OCI-LY3 (cell line): ENCODE measurements at regions not wholly inside any gene's neighbourhood (a gene's known extent, or its start where the extent isn't known, plus 50 kb on each side); places are given as distances from the start of the nearest gene placed in this dataset.

Experiments
- H2AFZ ChIP-seq: fragments of 200-600, 300-600 bp; shearing (Covaris generic); 2 replicates; pipeline ENCODE4 v1.6.0; 2014; ENCODE audit warnings: antibody characterized with exemption, low read depth, low read length
- H3K27ac ChIP-seq: fragments of 200-600, 300-600 bp; sonication (generic); 2 replicates; pipeline ENCODE4 v1.5.1; 2014; ENCODE audit warnings: mild to moderate bottlenecking, low read length, moderate library complexity, mixed read lengths
- H3K27me3 ChIP-seq: fragments of 200-600, 300-600 bp; sonication (generic); 2 replicates; pipeline ENCODE4 v1.6.1; 2014; ENCODE audit warnings: low read depth, low read length, mixed read lengths
- H3K36me3 ChIP-seq: fragments of 200-600, 300-600 bp; sonication (generic); replicated peaks from 2 replicates; pipeline ENCODE3; 2014; ENCODE audit warnings: low read depth, low read length, mixed read lengths
- H3K4me1 ChIP-seq: fragments of 300-600, 200-600 bp; sonication (generic); 2 replicates; pipeline ENCODE4 v1.6.1; 2014; ENCODE audit warnings: low read length, mixed read lengths
- H3K4me2 ChIP-seq: fragments of 200-600, 300-600 bp; sonication (generic); 2 replicates; pipeline ENCODE4 v1.6.1; 2014; ENCODE audit warnings: low read length, mixed read lengths
- H3K4me3 ChIP-seq: fragments of 300-600, 200-600 bp; sonication (generic); 2 replicates; pipeline ENCODE4 v1.5.1; 2014; ENCODE audit warnings: antibody characterized with exemption, mild to moderate bottlenecking, low read length, moderate library complexity
- H3K79me2 ChIP-seq: fragments of 300-600, 200-600 bp; shearing (Covaris generic); 2 replicates; pipeline ENCODE4 v1.6.1; 2014; ENCODE audit warnings: mild to moderate bottlenecking, low read length, mixed read lengths
- H3K9ac ChIP-seq: fragments of 300-600, 200-600 bp; shearing (Covaris generic); 2 replicates; pipeline ENCODE4 v1.6.0; 2014; ENCODE audit warnings: mild to moderate bottlenecking, low read length, moderate library complexity
- H3K9me3 ChIP-seq: fragments of 200-600, 300-600 bp; shearing (Covaris generic); 2 replicates; pipeline ENCODE4 v1.6.1; 2014; ENCODE audit warnings: low read length, mixed read lengths; ENCODE audit not compliant: insufficient read depth
- H4K20me1 ChIP-seq: fragments of 200-600, 300-600 bp; sonication (generic); 2 replicates; pipeline ENCODE4 v1.6.1; 2016; ENCODE audit warnings: low read length, mixed read lengths; ENCODE audit not compliant: insufficient read depth
- CTCF ChIP-seq: fragments of 200-600, 300-600 bp; sonication (generic); IDR thresholded peaks from 2 replicates; pipeline ENCODE4 v1.5.1; 2014; ENCODE audit warnings: antibody characterized with exemption, low read length, low read depth
- EZH2phosphoT487 ChIP-seq: fragments of 200-600 bp; shearing (Covaris generic); IDR thresholded peaks from 2 replicates; pipeline ENCODE4 v1.6.1; 2018; ENCODE audit warnings: antibody characterized with exemption, mixed run types, low read depth

- no peak overlapping the region for H3K9ac ChIP-seq
- H3K27me3 ChIP-seq, result no peaks in the 10 kb centered on the region
- TF ChIP-seq CTCF, result no peak
- no peak for TF ChIP-seq EZH2phosphoT487
- H4K20me1 ChIP-seq, result no peaks in the 10 kb centered on the region
- no peak overlapping the region for H3K4me2 ChIP-seq
- H3K4me1 ChIP-seq, result no peaks in the 10 kb centered on the region
- no peaks in the 10 kb centered on the region for H3K36me3 ChIP-seq
- no peak overlapping the region for H3K4me3 ChIP-seq
- no peak overlapping the region for H3K27ac ChIP-seq
- H2AFZ ChIP-seq, result no peak overlapping the region
- H3K79me2 ChIP-seq, result no peaks in the 10 kb centered on the region
- H3K9me3 ChIP-seq, result no peaks in the 10 kb centered on the region
Measured at GRCh38 chr7:81616951-81617350, 152.9 kb downstream of the HGF start.

- Histone ChIP-seq H3K27ac (no peak overlapping the region), H3K9me3 (no peaks in the 10 kb centered on the region), H2AFZ (no peak overlapping the region), H3K4me2 (no peak overlapping the region), H3K9ac (no peak overlapping the region), H3K27me3 (no peaks in the 10 kb centered on the region), H3K79me2 (no peaks in the 10 kb centered on the region), H4K20me1 (no peaks in the 10 kb centered on the region), H3K36me3 (no peaks in the 10 kb centered on the region), H3K4me3 (no peak overlapping the region), H3K4me1 (no peaks in the 10 kb centered on the region)
- TF ChIP-seq CTCF (no peak), EZH2phosphoT487 (no peak)
Measured at GRCh38 chr7:81611805-81612204, 158.0 kb downstream of the HGF start.

GRCh38 chr7:81611040-81611439 lies 158.8 kb downstream of the HGF start:
- Histone ChIP-seq H3K27me3 (no peaks in the 10 kb centered on the region), H3K36me3 (no peaks in the 10 kb centered on the region), H3K9me3 (no peaks in the 10 kb centered on the region), H3K27ac (no peak overlapping the region), H4K20me1 (no peaks in the 10 kb centered on the region), H2AFZ (no peak overlapping the region), H3K4me3 (no peak overlapping the region), H3K79me2 (no peaks in the 10 kb centered on the region), H3K4me2 (no peak overlapping the region), H3K4me1 (no peaks in the 10 kb centered on the region), H3K9ac (no peak overlapping the region)
- no peak for TF ChIP-seq CTCF
- no peak for TF ChIP-seq EZH2phosphoT487

- Histone ChIP-seq H3K4me2 (no peak overlapping the region), H2AFZ (no peak overlapping the region), H3K4me1 (no peaks in the 10 kb centered on the region), H3K36me3 (no peaks in the 10 kb centered on the region), H3K27me3 (no peaks in the 10 kb centered on the region), H3K79me2 (no peaks in the 10 kb centered on the region), H3K9ac (no peak overlapping the region), H3K4me3 (no peak overlapping the region), H4K20me1 (no peaks in the 10 kb centered on the region), H3K9me3 (no peaks in the 10 kb centered on the region), H3K27ac (no peak overlapping the region)
- TF ChIP-seq EZH2phosphoT487 (no peak), CTCF (no peak)
Measured at GRCh38 chr7:81608748-81609382, 161.0 kb downstream of the HGF start.
